ENCODE measurements at regions not wholly inside any gene's neighbourhood (a gene's known extent, or its start where the extent isn't known, plus 50 kb on each side); places are given as distances from the start of the nearest gene placed in this dataset.

GRCh38 chr2:186992597-186992996 lies 143.6 kb upstream of the ZSWIM2 start:
- TF ChIP-seq ZBTB6 (tag by site-specific recombination; IDR thresholded peaks at IDR 0.05), result no peak
- no peak for TF ChIP-seq CTCF (tag by site-specific recombination; IDR thresholded peaks at IDR 0.05)
- TF ChIP-seq PATZ1 (tag by site-specific recombination; IDR thresholded peaks at IDR 0.05), result no peak
- no peak for TF ChIP-seq ZNF449 (tag by site-specific recombination; IDR thresholded peaks at IDR 0.05)
- TF ChIP-seq ATF2 (tag by site-specific recombination; IDR thresholded peaks at IDR 0.05; ENCODE audit: low read depth), result no peak
- no peak for TF ChIP-seq ZNF776 (tag by site-specific recombination; IDR thresholded peaks at IDR 0.05; ENCODE audit: borderline replicate concordance)
- no peak for TF ChIP-seq REST (tag by site-specific recombination; IDR thresholded peaks at IDR 0.05)

All from HEK293 (cell line).